ENCODE measurements at regions not wholly inside any gene's neighbourhood (a gene's known extent, or its start where the extent isn't known, plus 50 kb on each side); places are given as distances from the start of the nearest gene placed in this dataset.
"Not testable (repeated sequence)": the region's sequence is repeated elsewhere in the genome, so short reads cannot be mapped to it uniquely, and the experiment has no call there.

DNA sequence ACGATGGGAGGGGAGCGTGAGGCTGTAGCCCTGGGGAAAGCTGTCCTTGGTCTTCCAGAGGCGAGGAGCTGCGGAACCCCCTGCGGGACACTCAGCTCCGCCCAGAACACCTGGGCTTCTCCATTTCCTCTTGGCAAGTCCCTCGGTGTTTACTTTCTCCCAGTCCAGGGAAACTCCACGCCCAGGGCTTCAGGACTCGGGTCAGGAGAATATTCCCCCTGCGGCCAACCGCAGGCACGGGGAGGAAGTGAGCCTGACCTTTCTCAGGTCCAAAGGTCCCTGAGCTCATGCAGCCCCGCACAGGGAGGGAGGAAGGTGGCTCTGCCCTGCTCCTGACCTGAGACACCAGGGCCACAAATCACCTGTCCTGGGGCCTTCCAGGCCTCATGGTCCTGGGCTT lies 5435.9 kb upstream of the TPTE start:
- H3K9me3 ChIP-seq (ENCODE audit: low read depth, low read length): not testable (repeated sequence)

GRCh38 chr21:5086416-5086815 lies 5435.0 kb upstream of the TPTE start:
- H3K9me3 ChIP-seq (ENCODE audit: low read depth, low read length); DNase-seq (ENCODE audit: low read depth, low spot score); H3K9ac ChIP-seq (ENCODE audit: insufficient read length); H3K4me3 ChIP-seq; H3K27ac ChIP-seq; H3K36me3 ChIP-seq (ENCODE audit: insufficient read depth, low read length): not testable (repeated sequence)

More for the DNA sequence above, 5435.9 kb upstream of the TPTE start:
- not testable (repeated sequence) for H3K36me3 ChIP-seq (ENCODE audit: insufficient read depth, low read length); DNase-seq (ENCODE audit: low read depth, low spot score); H3K27ac ChIP-seq; H3K9ac ChIP-seq (ENCODE audit: insufficient read length); H3K4me3 ChIP-seq

DNA sequence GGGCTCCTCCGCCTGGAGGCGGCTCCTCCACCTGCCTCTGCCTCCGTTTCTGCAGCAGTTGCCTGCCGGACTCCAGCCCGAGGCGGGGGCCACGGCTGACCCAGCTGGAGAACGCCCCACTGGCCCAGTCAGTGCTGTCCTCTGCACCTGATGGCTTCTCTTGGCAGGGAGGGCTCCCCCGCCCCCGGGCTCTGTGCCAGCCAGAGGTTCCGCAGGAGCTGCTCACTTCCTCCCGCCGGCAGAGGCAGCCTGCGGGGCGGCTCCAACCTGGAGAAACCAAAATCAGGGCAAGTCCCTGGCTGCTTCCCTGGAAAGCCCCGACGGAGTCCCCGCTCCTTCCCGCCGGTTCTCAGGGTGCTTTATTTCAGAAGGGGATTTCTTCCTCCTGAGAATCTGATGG lies 5432.6 kb upstream of the TPTE start:
- DNase-seq (ENCODE audit: low read depth, low spot score): not testable (repeated sequence)

GRCh38 chr21:5089399-5090089 lies 5431.8 kb upstream of the TPTE start:
- H3K4me3 ChIP-seq; H3K36me3 ChIP-seq (ENCODE audit: insufficient read depth, low read length); DNase-seq (ENCODE audit: low read depth, low spot score); H3K9me3 ChIP-seq (ENCODE audit: low read depth, low read length); H3K9ac ChIP-seq (ENCODE audit: insufficient read length); H3K27ac ChIP-seq: not testable (repeated sequence)

More for the DNA sequence above, 5432.6 kb upstream of the TPTE start:
- H3K36me3 ChIP-seq (ENCODE audit: insufficient read depth, low read length); H3K9ac ChIP-seq (ENCODE audit: insufficient read length); H3K27ac ChIP-seq; H3K4me3 ChIP-seq; H3K9me3 ChIP-seq (ENCODE audit: low read depth, low read length): not testable (repeated sequence)

DNA sequence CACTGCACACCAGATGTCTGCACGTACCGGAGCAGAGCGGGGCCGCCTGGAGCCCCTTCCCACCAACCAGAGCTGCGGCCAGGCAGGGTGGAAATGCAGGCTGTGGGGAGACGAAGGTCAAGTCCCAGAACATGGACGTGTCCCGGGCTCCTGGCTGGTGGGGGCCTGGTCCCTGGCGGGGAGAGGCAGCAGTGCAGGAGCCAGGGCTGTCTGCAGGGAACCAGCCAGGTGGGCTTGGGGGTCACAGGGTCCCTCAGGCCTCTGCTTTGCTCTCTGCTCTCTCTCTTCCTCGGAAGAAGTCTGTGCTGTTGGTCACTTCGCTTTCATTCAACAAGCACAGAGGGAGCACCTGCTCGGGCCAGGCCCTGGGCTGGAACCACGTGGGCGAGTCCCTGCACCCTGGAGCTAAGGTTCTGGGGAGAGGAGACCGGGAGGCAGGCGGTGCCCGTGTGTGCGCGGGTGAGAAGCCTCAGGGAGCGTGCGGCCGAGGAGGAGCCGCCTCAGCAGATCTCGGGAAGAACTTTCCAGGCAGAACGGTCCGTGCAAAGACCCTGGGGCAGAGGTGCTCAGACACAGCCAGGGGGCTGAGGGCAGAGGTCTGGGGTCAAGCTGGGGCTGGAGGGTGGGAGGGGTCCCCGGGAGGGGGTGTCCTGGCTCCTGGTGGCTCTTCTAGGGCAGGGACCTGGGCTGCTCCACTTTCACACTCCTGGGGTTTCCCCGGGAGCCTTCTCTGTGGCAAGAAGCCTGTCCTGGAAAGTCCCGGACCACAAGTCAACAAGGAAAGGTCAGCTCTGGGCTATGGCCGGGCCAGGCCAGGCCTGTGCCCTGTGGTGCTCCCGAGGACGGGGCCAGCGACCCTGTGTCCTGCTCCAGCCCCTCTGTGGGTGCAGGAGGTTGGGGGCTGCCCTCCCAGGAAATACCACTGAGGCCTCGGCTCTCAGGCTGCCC lies 5431.0 kb upstream of the TPTE start:
- DNase-seq (ENCODE audit: low read depth, low spot score); H3K27ac ChIP-seq; H3K4me3 ChIP-seq; H3K9ac ChIP-seq (ENCODE audit: insufficient read length); H3K36me3 ChIP-seq (ENCODE audit: insufficient read depth, low read length); H3K9me3 ChIP-seq (ENCODE audit: low read depth, low read length): not testable (repeated sequence)

DNA sequence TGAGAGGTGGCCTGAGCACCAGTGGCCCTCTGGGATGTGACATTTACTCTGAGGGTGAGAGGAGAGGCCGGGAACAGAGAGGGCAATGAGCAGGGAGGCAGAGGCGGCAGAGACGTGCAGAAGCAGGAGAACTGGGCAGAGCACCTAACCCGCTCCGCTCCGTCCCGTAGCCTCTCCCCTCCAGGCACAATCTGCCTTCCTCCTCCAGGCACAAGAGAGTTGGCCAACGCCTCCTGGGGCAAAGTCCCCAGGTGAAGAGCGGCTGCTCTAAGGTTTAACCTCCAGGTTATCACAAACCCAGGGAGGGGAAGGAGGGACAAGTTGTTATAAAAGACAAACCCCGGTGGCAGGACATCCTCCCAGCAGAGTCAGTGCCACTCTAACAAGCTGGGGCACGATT lies 5430.1 kb upstream of the TPTE start:
- not testable (repeated sequence) for H3K9me3 ChIP-seq (ENCODE audit: low read depth, low read length); H3K27ac ChIP-seq; DNase-seq (ENCODE audit: low read depth, low spot score); H3K9ac ChIP-seq (ENCODE audit: insufficient read length); H3K36me3 ChIP-seq (ENCODE audit: insufficient read depth, low read length); H3K4me3 ChIP-seq

- DNase-seq (ENCODE audit: low read depth, low spot score); H3K27ac ChIP-seq; H3K36me3 ChIP-seq (ENCODE audit: insufficient read depth, low read length); H3K4me3 ChIP-seq; H3K9me3 ChIP-seq (ENCODE audit: low read depth, low read length); H3K9ac ChIP-seq (ENCODE audit: insufficient read length): not testable (repeated sequence)
Observed at GRCh38 chr21:5095628-5096027, 5425.8 kb upstream of the TPTE start.

DNA sequence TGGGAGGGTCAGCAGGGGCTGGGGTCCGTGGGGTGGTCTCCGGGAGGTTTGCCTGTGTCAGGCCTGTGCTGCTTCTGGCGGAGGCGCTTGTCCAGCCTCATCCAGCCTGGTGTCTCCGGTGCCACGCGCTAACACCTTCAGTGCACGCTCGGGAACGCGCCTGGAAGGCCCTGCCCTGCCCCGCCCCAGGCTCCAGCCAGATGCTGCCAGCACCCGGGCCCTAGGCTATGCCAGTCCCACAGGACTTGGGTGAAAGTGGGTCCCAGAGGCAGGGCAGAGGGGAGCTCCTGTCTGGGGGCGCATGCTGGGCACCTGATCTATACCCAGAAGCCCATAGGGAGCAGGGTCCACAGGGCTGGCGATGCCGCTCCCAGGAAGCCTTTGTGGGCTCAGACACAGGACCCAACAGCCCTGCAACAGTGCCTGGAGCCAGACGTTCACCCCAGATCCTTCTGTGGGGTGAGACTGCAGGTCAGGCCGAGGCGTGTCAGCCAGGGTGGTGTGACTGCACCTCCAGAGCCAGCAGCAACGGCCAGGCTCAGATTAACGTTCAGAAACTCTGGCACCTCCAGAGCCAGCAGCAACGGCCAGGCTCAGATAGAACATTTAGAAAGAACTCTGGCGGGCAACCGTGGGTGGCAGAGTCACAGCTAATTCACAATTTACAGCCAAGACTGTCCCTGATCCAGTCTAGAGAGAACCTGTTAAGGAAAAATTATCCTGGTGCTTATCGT lies 5423.2 kb upstream of the TPTE start:
- not testable (repeated sequence) for DNase-seq (ENCODE audit: low read depth, low spot score); H3K9ac ChIP-seq (ENCODE audit: insufficient read length); H3K36me3 ChIP-seq (ENCODE audit: insufficient read depth, low read length); H3K27ac ChIP-seq; H3K4me3 ChIP-seq; H3K9me3 ChIP-seq (ENCODE audit: low read depth, low read length)

DNA sequence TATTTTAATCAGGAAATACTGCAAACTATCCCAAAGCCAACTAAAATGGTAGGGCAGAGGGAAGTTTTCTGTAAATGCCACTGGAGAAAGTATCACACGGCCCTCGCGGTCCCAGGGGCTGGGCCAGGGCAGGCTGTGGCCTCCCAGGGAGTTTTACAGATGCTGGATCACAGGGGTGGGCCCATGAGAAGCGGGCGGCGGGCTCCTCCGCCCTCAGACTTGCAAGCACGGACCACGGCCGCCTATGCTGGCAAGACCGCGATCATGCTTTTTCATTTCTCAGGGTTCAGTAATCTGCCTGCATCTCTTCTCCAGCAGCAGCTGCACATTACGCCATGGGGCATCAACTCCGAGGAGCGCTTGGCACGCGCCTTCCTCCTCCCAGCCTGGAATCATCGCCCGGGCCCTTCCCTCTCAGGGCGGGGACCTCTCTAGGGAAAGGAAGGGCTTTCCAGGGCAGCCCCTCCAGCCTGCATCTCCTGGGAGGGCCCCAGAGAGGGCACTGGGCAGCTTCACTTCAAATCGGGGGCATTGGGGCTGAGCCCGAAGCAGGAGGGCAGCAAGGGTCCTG lies 5420.7 kb upstream of the TPTE start:
- not testable (repeated sequence) for H3K4me3 ChIP-seq; DNase-seq (ENCODE audit: low read depth, low spot score); H3K9ac ChIP-seq (ENCODE audit: insufficient read length); H3K36me3 ChIP-seq (ENCODE audit: insufficient read depth, low read length); H3K9me3 ChIP-seq (ENCODE audit: low read depth, low read length); H3K27ac ChIP-seq

- H3K4me3 ChIP-seq: not testable (repeated sequence)
Observed at GRCh38 chr21:5101749-5102148, 5419.6 kb upstream of the TPTE start.

GRCh38 chr21:5103880-5104561 lies 5417.4 kb upstream of the TPTE start:
- DNase-seq (ENCODE audit: low read depth, low spot score); H3K9ac ChIP-seq (ENCODE audit: insufficient read length); H3K27ac ChIP-seq; H3K4me3 ChIP-seq; H3K9me3 ChIP-seq (ENCODE audit: low read depth, low read length); H3K36me3 ChIP-seq (ENCODE audit: insufficient read depth, low read length): not testable (repeated sequence)

More at GRCh38 chr21:5101749-5102148, 5419.6 kb upstream of the TPTE start:
- not testable (repeated sequence) for H3K9ac ChIP-seq (ENCODE audit: insufficient read length); H3K36me3 ChIP-seq (ENCODE audit: insufficient read depth, low read length); H3K9me3 ChIP-seq (ENCODE audit: low read depth, low read length); DNase-seq (ENCODE audit: low read depth, low spot score); H3K27ac ChIP-seq

GRCh38 chr21:5104562-5104928 lies 5416.8 kb upstream of the TPTE start:
- not testable (repeated sequence) for DNase-seq (ENCODE audit: low read depth, low spot score); H3K4me3 ChIP-seq; H3K9ac ChIP-seq (ENCODE audit: insufficient read length); H3K36me3 ChIP-seq (ENCODE audit: insufficient read depth, low read length); H3K9me3 ChIP-seq (ENCODE audit: low read depth, low read length); H3K27ac ChIP-seq

DNA sequence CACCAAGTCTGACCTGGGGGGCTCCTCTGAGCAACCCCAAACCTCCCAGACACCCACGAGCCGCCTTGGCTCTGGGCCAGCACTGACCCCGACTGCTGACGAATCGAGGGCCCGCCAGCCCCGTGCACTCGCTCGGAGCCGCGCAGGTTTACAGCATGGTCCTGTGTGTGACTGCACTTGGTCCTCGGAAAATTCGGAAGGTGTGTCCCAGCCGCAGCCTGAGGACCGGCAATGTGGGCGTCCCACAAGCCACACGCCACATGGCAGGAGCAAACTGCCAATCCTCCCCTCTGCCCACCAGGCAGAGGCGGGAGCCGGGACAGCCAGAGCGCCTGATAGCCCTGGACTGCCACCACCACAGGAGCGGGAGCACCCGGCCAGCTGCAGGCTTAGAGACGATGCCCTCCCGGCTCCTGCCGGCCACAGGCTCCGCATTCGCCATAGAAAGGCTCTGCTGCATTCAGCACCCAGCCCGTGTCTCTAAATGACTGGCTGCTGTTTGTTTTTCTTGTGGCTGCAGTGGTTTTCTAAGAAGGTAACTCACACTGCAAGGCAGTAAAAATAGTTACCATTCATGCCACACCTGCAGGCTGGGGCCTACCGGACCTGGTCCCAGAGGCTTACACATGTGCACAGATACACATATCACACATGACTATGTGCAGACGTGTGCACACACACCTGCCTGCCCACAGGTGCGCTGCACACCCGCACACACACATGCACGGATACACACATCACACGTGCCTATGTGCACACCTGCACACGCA lies 5415.3 kb upstream of the TPTE start:
- H3K27ac ChIP-seq; H3K36me3 ChIP-seq (ENCODE audit: insufficient read depth, low read length); H3K4me3 ChIP-seq; H3K9me3 ChIP-seq (ENCODE audit: low read depth, low read length); DNase-seq (ENCODE audit: low read depth, low spot score); H3K9ac ChIP-seq (ENCODE audit: insufficient read length): not testable (repeated sequence)
